ENCODE measurements at regions not wholly inside any gene's neighbourhood (a gene's known extent, or its start where the extent isn't known, plus 50 kb on each side); places are given as distances from the start of the nearest gene placed in this dataset.

- no peak for DNase-seq (ENCODE audit: low read depth in 3 of 3, low spot score in 2 of 3)
Measured at GRCh38 chr10:128902031-128902710, 564.9 kb upstream of the MGMT start.

GRCh38 chr10:128907155-128907941 lies 559.7 kb upstream of the MGMT start:
- DNase-seq (ENCODE audit: low read depth in 3 of 3, low spot score in 2 of 3) = no peak

GRCh38 chr10:128908099-128908498 lies 558.9 kb upstream of the MGMT start:
- no peak for DNase-seq (ENCODE audit: low read depth in 3 of 3, low spot score in 2 of 3)

- DNase-seq (ENCODE audit: low read depth in 3 of 3, low spot score in 2 of 3) = no peak
Measured at GRCh38 chr10:128908499-128908898, 558.5 kb upstream of the MGMT start.

- no peak for DNase-seq (ENCODE audit: low read depth in 3 of 3, low spot score in 2 of 3)
Measured at GRCh38 chr10:128912568-128913311, 554.3 kb upstream of the MGMT start.

- DNase-seq (ENCODE audit: low read depth in 3 of 3, low spot score in 2 of 3) = no peak
Measured at GRCh38 chr10:128914681-128915080, 552.4 kb upstream of the MGMT start.

GRCh38 chr10:128915630-128916029 lies 551.4 kb upstream of the MGMT start:
- no peak for DNase-seq (ENCODE audit: low read depth in 3 of 3, low spot score in 2 of 3)

GRCh38 chr10:128916383-128916782 lies 550.7 kb upstream of the MGMT start:
- DNase-seq (ENCODE audit: low read depth in 3 of 3, low spot score in 2 of 3) = no peak

- no peak for DNase-seq (ENCODE audit: low read depth in 3 of 3, low spot score in 2 of 3)
Measured at GRCh38 chr10:128921389-128922022, 545.5 kb upstream of the MGMT start.

GRCh38 chr10:128922172-128922571 lies 544.9 kb upstream of the MGMT start:
- no peak for DNase-seq (ENCODE audit: low read depth in 3 of 3, low spot score in 2 of 3)

- no peak for DNase-seq (ENCODE audit: low read depth in 3 of 3, low spot score in 2 of 3)
Measured at GRCh38 chr10:128922619-128923196, 544.3 kb upstream of the MGMT start.

GRCh38 chr10:128924918-128925317 lies 542.1 kb upstream of the MGMT start:
- DNase-seq (ENCODE audit: low read depth in 3 of 3, low spot score in 2 of 3) = no peak

GRCh38 chr10:128926711-128927110 lies 540.3 kb upstream of the MGMT start:
- DNase-seq (ENCODE audit: low read depth in 3 of 3, low spot score in 2 of 3) = no peak

GRCh38 chr10:128927497-128928161 lies 539.4 kb upstream of the MGMT start:
- no peak for DNase-seq (ENCODE audit: low read depth in 3 of 3, low spot score in 2 of 3)

GRCh38 chr10:128928231-128928836 lies 538.7 kb upstream of the MGMT start:
- no peak for DNase-seq (ENCODE audit: low read depth in 3 of 3, low spot score in 2 of 3)

- DNase-seq (ENCODE audit: low read depth in 3 of 3, low spot score in 2 of 3) = no peak
Measured at GRCh38 chr10:128929131-128929530, 537.9 kb upstream of the MGMT start.

GRCh38 chr10:128929767-128930166 lies 537.3 kb upstream of the MGMT start:
- no peak for DNase-seq (ENCODE audit: low read depth in 3 of 3, low spot score in 2 of 3)

- no peak for DNase-seq (ENCODE audit: low read depth in 3 of 3, low spot score in 2 of 3)
Measured at GRCh38 chr10:128930515-128930914, 536.5 kb upstream of the MGMT start.

GRCh38 chr10:128932071-128932820 lies 534.8 kb upstream of the MGMT start:
- no peak for DNase-seq (ENCODE audit: low read depth in 3 of 3, low spot score in 2 of 3)

Measured in right renal cortex interstitium (tissue), 3 donors.